GM06990 (cell line): ENCODE measurements at regions not wholly inside any gene's neighbourhood (a gene's known extent, or its start where the extent isn't known, plus 50 kb on each side); places are given as distances from the start of the nearest gene placed in this dataset.

ENCODE experiments used
- DNase-seq: peaks from one replicate; pipeline ENCODE4 v3.0.0-alpha.2; 2011; ENCODE audit not compliant: insufficient read length; ENCODE audit errors: extremely low read depth
- H3K27me3 ChIP-seq: replicated peaks from 2 replicates; pipeline ENCODE4 v1.6.0; 2011; ENCODE audit warnings: low read length; ENCODE audit not compliant: control insufficient read depth, insufficient read depth
- H3K36me3 ChIP-seq: 2 replicates; pipeline ENCODE4 v1.5.1; 2011; ENCODE audit warnings: low read length; ENCODE audit not compliant: control insufficient read depth, insufficient read depth
- H3K4me3 ChIP-seq: replicated peaks from 2 replicates; pipeline ENCODE4 v1.5.1; 2011; ENCODE audit warnings: low read depth, mild to moderate bottlenecking, control low read depth, low read length
- CTCF ChIP-seq: IDR thresholded peaks from 2 replicates; pipeline ENCODE4 v1.5.1; 2011; ENCODE audit warnings: low read length, control low read depth, mild to moderate bottlenecking, inconsistent platforms; ENCODE audit not compliant: insufficient read depth, poor library complexity, severe bottlenecking

- H3K27me3 ChIP-seq = no peaks in the 10 kb centered on the region
- DNase-seq = no peak
- no peak overlapping the region for H3K4me3 ChIP-seq
- no peak for TF ChIP-seq CTCF
- H3K36me3 ChIP-seq = no peaks in the 10 kb centered on the region
These were observed 96.1 kb downstream of the ARL4A start for GRCh38 chr7:12783421-12784095.

DNA sequence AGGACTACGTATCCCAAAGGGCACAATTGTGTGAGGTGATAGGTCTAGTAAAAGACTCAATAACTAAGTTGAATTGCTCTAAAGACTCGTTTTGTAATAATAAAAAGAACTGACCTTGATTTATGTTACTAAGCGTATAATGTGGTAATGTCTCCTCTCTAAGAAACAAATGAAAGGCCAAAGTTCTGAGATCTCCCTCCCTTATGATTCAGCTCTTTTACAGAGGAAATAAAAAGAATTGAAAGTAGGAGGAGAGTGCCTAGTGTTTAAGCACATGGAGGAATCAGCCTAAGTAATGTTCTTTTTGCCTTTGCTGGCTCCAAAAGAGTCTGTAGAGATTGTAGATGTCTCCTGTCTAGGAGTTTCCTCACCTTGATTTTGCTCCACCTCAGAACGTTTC lies 98.0 kb downstream of the ARL4A start:
- no peaks in the 10 kb centered on the region for H3K36me3 ChIP-seq
- H3K4me3 ChIP-seq = no peak overlapping the region
- H3K27me3 ChIP-seq = no peaks in the 10 kb centered on the region
- no peak for TF ChIP-seq CTCF
- no peak for DNase-seq

DNA sequence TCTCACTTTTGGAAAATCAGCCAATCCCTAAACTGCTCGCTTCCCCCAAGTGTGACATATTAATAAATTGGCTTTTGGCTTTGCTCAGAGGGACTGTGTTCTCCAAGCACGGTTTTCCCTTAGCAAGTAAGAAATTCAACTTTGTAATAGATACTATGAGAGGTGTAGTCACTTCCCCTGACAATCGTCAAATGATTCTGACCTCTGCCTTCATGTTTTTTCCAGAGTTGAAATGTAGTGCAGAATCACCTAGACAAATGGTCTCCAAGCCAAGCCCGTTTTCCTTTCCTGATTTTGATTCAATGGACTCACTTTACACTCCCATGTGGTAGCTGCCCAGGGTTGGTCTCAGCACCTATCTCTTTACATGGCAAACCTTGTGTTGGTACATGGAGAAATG lies 99.1 kb downstream of the ARL4A start:
- no peak overlapping the region for H3K4me3 ChIP-seq
- no peak for TF ChIP-seq CTCF

GRCh38 chr7:12788171-12788570 lies 100.7 kb downstream of the ARL4A start:
- TF ChIP-seq CTCF = no peak
- Histone ChIP-seq H3K36me3 (no peaks in the 10 kb centered on the region), H3K27me3 (no peaks in the 10 kb centered on the region), H3K4me3 (no peak overlapping the region)
- no peak for DNase-seq

More for the DNA sequence above, 99.1 kb downstream of the ARL4A start:
- H3K36me3 ChIP-seq = no peaks in the 10 kb centered on the region
- no peaks in the 10 kb centered on the region for H3K27me3 ChIP-seq
- DNase-seq = no peak

GRCh38 chr7:12788591-12788990 lies 101.2 kb downstream of the ARL4A start:
- Histone ChIP-seq H3K4me3 (no peak overlapping the region), H3K27me3 (no peaks in the 10 kb centered on the region), H3K36me3 (no peaks in the 10 kb centered on the region)
- DNase-seq = no peak
- TF ChIP-seq CTCF = no peak
